Activated CD8-positive, alpha-beta memory T cell treated with anti-CD3 and anti-CD28 coated beads, Interleukin-2, amount 50 U/mL, for 48 hours (primary cell): ENCODE measurements at regions not wholly inside any gene's neighbourhood (a gene's known extent, or its start where the extent isn't known, plus 50 kb on each side); places are given as distances from the start of the nearest gene placed in this dataset.

Experiments
- DNase-seq: peaks from one replicate; pipeline ENCODE4 v3.0.0-alpha.2; 2020

DNA sequence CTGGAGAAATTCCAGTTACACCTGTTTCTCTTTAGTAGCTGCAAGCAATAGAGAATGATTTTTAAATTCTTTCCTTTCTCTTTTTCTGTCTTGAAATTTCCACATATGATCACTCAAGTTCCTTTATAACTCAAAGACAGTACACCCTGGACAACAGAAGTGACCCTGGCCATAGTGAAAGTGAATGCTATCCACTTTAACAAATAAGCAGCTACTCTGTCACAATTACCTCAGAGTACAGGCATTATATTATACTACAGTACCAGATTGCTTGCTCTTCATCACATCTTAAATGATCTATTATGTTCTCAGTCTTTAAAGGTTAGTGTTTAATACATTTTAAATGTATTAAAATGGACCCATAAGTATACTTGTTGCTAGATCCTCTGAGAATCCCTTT is 136.2 kb downstream of the KLF12 start:
- DNase-seq: no peak

DNA sequence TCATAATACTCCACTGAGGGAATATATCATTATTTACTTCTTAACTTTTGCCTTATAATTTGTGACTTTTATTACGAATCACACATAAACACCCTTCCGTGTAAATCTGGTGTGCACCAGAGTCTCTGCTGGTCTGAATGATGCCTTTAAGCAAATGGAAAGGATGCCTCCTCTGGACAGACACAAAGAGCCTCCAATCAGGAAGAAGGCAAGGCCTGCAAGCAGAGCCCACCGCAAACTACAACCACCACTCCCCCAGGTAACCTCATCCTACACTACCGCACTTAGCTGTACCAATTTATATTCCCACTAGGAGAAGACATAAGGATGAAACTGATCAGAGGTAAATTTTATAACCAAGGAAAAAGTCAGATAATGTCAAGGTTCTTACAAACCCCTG is 137.6 kb downstream of the KLF12 start:
- DNase-seq: no peak

DNA sequence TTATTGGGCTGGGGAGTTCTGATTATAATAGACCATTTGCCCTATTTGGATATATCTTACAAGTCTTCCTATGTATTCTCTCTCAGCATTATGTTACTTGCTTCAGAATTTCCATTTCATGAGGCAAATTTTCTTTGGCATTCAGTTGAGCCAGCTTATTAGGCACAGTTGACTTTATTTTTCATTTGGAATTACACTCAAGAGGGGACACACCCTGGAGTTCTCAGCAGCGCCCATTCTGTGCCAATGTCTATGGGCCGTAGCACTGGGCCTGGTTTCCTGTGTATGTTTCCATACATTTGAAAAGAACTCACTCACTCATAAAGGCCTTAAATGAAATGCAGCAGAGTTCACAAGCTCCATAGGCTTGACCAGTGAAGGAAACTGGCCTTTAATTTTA is 138.5 kb downstream of the KLF12 start:
- DNase-seq: no peak

DNA sequence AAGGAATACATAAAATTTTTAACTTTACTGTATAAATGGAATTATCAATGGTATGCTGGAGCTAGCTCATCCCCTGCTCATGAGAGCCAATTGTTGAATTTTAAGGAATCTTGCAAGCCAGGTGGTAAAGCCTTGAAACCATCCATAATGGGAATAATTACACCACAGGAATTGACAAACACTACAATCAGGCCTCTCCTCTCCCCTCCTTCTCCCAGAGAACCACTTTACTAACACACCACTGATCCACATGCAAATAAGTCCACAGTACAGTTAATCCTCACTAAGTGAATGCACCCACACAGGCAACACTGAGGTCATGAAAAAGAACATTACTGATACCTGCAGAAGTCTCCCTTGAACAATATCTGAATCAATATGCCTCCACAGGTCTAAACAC is 140.5 kb downstream of the KLF12 start:
- DNase-seq: no peak

DNA sequence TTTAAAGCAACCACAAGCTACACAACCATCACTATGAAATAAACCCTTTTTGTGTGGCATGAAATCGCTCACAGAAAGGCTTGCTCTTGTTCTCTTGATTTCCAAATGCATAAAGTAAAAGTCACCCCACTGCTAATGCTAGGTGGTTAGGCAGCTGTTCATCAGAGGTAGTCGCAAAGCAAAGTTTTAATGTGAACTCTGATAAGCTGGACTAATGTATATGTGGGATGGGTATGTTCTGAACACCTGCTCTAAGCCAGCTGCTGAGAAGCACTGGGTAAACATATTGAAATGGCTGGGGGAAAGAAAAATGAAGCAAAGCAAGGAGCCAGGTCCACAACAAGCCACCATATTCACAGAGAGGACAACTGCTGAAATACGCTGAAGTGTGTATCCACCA is 142.3 kb downstream of the KLF12 start:
- DNase-seq: no peak

DNA sequence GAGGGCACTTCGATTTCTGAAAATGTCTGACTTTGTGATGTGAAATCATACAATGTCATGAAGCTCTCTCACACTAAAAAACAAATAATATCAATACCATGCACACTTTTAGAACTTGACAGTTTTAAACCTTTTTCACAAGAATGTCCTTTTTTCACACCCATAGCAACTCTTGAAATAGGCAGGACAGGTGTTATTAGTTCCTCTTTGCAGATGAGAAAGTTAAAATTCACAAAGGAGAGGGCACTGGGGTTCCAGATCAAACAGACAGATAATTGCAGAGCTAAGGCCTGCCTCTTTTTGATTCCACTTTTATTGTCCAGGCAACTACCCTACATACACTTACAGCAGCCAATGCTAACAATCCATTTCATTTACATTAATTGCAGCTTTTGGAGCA is 142.8 kb downstream of the KLF12 start:
- DNase-seq: no peak

DNA sequence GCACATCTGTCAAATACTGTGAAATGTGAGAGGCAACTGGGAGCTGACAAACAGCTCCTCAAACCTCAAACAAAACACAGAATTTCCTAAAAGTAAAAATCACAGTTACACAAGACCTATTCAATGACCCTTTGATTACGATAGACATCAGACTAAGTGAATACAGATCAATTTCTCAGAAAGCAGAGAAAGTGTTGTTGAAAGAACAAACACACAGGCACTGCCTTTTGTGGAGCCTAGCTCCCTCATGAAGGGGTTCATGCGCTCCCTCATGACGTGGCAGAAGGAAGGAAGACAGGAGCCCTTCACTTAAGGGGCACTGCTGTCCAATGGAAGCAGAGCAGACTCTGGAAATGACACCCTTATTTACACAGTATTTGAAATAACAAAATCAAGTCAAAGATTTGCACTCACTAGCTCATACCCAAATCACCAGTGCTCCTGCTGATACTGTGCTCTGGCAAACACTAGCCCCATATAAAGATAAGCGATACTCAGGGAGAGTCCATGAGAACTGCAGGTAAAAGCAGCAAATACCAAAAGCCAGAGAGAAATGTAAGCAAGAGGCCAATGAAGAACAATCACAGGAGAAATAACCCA is 144.9 kb downstream of the KLF12 start:
- DNase-seq: no peak

DNA sequence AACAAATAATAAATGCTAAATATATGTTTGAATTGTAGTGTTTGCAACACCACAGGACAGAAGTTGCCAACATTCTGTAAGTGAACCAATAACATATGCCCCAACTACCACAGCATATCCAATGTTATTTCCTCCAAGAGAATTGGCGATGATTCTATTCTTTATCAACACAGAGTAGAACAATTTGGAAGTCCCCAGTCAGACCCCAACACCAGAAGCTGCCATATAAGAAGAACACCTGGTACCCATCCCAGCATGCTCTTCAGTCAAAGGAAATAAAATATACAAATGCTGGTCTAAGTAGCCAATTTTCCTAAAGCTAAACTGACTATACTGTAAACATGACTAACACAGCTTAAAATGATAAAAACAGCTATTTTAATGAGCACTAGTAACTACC is 145.7 kb downstream of the KLF12 start:
- DNase-seq: no peak

DNA sequence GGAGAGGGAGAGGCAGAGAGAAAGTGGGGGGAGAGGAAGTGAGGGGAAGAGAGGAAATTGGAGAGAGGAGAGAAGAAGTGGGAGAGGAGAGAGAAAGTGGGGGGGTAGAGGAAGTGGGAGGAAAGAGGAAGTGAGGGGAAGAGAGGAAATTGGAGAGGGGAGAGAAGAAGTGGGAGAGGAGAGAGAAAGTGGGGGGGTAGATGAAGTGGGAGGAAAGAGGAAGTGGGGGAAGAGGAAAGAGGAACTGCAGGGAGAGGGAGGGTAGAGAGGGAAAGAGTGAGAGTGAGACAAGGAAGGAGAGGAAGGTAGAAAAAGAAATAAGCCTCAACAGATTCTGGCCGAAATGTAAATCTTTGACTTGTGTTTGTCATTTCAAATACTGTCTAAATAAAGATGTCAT is 146.6 kb downstream of the KLF12 start:
- no peak for DNase-seq

DNA sequence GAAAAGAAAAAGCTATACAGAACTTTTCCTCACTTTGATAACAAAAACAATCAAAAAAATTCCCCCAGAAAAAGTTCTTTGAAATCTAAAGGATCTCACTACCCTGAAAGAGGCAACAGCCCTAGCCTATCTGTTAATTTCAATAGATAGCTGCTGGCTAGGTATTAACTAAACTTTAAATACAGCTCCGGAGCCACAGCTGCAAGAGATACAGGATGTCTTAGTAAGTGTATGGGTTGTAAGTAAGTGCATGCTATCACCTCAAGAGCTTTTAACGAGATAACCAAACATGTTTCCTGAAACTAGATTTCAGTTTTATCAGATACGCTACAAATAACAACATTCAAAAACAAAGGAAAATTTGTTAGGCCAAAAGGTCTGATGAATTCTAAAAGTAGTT is 148.4 kb downstream of the KLF12 start:
- DNase-seq: no peak

DNA sequence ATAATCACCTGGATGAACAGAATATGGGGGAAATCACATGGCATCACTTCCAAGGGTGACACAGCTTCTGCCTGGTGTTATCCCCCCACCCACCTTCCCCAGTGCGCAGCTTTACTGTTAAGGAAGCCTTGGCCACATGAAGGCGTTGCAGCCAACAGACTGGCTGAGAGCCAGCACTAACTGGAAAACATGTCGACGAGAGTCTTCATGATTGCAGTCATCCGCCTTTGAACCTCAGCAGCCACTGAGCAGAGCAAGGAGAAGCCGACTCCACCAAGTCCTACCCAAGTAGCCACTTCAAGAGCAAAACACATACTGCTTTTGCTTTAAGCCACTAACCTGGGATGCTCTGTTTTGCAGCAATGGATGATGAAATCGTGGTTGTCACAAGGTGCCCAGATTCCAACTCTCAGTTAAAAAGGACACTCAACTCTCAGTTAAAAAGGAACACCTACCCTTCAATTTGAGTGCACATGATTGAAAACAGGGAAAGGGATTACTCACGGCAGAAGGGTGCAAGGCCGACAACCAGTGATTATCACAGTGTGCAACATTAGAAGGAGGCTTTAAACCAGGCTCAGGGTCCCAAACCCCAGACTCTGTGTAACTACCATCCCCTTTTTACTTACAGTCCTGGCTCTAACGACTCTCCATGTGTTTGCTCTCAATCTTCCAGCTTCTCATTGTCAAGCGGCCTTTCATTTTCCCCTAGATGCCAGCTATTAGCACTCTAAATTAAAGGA is 149.1 kb downstream of the KLF12 start:
- peak; percentile 72 for DNase-seq

DNA sequence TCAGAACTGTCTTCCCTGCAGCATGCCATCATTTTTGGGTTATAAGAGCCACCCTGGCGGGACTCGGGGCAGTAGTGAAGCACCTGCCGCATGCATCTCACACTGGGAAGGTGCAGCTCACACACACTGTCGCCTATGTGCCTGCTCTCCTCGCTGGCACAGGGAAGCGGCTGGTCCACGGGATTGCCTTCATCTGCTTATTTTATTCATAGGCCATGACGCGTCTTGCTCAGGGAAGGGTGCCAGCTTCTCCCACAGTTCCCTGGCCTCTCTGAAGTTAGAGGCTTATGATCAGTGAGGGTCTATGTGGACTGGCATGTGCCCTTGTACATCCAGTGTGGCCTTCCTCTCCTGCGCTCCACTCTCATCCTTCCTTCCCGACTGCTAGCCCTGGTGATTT is 150.0 kb downstream of the KLF12 start:
- no peak for DNase-seq

DNA sequence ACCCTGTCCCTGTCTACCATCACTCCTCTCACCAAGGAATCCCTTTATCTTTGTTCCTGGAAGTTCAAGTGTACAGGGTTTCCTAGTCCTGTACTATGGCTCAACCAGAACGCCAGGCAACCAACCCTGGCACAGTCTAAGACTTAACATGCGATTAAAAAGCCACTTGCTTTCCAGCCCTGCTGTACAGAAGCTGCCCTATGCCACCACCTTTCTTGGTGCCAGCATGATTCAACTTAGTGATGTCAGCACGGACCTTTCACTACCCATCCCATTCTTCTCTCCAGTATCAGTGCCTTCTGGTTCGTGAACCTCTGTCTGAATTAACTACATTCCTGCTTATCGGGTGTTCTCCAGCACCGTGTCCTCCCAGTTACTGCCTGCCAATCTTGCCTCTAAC is 151.1 kb downstream of the KLF12 start:
- DNase-seq: no peak

DNA sequence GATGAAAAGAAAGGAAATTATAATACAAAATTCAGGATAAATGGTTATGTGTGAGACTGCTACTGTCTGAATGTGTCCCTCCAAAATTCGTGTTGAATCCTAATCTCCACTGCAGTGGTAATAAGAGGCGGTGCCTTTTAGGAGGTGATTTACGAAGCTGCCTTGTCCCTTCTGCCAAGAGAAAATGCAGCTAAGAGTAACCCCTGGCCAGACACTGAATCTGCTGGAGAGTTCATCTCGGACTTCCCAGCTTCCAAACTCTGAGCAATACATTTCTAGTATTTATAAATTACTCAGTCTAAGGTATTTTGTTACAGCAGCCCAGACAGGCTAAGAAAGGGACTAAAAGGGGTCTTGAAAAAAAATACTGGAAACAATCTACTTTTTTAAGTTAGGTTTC is 152.6 kb downstream of the KLF12 start:
- no peak for DNase-seq

DNA sequence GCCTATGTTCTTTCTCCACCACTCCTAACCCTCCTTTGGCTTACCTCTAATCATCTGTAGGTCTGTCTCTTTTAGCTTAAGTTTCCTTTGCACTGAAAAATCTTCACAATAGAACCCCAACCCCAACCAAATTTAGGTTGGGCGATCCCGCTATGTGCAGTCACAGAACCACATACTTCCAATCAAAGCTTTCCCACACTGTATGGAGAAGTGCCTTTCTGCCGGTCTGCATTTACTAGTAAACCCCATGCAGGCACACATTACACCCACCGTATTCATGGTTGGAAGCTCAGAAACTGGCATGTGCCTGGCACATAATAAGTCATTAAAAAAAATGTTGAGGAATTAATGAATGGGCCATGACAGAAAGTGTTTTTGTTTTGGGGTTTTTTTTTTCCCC is 158.4 kb downstream of the KLF12 start:
- DNase-seq: no peak

DNA sequence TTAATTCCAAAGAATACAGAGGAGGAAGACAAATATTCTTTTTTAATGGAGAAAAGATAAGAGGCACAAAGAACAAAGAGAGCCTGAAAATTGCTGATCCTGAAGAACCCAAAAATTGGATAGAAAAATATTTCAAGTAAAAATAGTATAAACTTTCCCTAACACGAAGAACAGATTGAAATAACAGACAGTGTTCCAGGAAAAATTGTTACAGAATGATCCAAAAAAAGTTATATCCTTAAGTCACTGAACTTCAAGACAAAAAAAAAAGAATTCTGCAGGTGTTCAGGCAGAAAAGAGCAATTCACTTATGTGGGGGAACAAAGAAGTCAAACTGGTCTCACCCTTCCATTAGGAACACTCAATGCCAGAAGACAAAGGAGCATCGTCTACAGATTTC is 160.2 kb downstream of the KLF12 start:
- no peak for DNase-seq

DNA sequence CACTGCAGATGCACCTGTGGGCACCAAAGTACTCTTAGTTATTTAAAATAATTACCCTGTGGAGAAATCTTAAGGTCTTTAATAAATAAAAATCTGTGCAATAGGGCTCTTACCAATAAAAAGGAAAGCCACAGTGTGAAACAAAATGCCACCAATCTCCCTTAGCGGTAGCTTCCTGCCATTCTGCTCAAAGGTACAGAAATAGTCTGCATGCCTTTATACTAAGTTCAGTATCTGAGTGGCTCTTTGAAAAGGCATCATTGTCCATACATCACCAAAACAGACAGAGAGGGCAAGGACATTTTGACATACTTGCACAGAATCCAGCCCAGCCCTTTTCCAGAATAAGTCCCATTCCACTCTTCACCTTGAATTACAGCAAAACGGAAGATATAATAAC is 161.0 kb downstream of the KLF12 start:
- DNase-seq: no peak

DNA sequence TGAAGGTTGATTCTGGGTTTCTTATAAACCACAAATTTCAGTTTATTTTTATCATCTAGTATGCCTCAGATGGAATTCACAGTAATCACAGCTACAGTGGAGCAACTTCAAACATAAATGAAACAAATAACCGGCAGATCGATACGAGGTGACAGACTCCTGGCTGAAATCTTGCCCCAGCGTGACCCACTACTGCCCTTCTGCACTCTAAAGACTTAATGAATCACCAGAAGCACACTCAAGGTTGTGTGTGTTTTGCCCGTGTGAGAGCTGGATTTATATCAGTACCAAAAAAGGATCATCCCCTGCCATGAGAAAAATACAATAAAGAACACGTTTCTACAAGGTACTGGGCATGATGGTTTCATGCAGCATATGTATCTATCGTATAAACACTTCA is 161.7 kb downstream of the KLF12 start:
- no peak for DNase-seq

DNA sequence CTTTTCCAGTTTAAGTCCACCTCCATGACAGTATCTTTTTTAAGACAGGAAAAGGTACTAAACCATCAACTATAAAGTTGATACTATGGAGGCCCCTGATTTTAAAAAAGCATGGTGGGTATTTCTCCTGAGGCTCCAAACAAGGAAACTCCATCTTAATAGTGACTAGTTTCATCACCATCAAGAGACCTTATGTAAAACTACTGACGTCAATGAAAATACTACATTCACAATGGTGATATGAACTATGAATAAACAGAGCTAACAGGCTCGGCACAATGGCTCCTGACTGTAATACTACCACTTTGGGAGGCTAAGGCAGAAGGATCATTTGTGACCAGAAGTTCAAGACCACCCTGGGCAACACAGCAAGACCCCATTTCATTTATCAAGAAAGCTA is 162.7 kb downstream of the KLF12 start:
- DNase-seq: no peak

DNA sequence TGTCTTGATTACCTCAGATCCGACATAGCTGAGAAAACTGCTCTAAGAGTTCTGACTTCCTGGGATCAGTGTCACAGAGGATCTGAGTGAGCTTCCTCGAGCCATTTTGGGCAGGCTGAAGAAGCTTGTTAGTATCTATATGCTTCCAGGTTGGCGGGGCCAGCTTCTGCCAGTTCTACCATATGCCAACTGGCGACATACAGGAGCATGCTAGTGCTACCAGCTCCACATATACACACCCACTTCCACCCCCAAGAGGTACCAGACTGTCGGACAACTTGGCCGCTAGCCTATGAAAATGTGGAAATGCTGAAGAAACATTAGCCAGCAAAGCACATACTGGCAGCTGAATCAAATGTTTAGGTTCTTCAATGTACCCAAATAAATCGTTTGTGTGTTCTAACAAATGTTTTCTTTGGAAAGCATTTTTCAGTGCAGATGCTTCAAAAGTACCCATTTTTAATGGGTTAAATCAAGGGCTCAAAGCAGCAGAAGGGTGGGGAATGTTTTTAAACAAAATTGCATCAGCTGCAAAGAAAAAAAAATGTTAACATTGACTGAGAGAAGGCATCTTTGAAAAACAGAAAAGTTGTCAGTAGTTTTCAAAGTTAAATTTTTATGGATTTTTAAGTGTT is 163.7 kb downstream of the KLF12 start:
- no peak for DNase-seq

DNA sequence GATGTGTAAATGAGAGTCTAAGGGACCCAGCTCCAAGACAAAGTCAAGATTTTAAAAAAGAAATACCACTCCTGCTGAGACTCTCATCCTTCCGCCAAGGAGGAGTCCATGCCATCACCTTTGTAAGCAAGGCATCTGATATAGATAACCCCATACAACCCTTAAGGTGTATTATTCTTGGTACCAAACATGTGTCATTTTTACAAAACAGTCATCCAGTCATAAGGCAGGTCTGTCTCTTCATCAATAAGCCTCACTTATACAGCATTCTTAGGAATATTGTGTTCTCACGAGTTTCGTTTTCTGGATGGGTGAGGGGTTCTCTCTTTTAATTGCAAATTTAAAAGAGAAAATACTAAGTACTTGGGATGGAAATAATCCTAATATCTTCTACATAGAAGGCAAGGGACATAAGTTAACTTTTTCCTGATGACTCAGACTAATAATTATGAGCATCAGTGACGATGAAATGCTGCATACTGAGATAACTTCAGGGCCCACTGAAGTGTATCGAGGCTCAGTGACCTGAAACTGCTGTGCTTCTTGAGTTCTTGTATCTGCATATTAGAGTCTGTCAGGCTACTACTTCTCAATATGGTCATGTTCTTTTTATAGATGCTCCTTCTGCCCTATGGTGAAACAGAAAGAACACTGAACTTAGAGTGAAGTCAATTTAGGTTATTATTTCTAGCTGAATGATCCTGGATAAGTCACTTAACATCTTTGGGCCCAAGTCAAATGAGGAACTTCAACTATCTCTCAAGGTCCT is 166.6 kb downstream of the KLF12 start:
- DNase-seq: no peak

DNA sequence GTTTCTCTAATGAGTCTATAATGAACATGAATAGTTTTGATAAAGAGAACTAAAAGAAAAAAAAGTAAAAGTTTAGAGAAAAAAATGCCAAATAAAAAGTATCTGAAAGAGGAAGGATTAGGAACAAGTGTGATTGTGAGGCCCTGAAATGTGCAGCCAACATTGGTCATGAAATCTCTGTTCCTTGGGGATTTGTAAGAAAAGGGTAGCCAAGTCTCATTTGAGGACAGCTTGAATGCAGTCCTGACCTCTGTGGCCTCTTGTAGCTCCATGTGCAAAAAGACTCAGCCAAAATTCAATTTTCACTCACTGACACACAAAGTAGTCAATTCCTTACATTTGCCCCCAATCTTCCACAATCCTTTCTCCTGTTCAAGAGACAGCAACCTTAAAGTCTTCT is 167.9 kb downstream of the KLF12 start:
- no peak for DNase-seq

DNA sequence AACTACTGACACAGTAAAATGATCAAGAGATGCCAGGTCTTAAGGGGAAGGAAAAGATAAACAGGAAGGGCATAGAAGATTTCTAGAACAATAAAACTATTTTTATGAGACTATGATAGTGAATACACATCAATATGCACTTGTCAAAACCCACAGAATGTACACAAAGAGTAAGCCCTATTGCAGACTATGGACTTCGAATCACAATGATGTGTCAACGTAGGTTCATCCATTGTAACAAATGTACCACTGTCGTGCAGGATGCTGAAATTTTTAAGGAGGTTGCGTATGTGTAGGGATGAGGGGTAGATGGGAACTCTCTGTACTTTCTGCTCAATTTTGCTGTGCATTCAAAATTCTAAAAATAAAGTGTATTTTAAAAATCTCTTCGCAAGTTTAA is 171.9 kb downstream of the KLF12 start:
- no peak for DNase-seq

DNA sequence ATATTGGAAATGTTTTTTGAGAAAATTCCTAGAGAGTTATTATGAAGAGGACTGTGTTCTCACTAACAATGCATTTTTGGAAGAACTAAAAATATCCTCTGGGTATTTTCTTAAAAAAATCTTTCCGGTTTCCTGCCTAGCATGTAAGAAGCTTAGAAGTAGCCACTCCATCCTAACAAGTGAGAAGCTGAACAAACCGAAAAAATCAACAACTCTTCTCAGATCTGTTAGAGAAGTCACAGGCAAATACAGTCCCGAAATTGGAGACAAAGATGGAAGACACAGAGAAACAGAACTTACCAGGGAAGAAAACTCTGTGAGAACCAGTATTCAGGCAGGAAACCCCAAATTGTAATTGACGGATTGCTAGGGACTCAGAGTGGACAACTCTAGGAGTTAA is 173.0 kb downstream of the KLF12 start:
- no peak for DNase-seq
